Hematopoietic multipotent progenitor cell treated with erythropoietin and hydrocortisone succinate and interleukin-3 and kit ligand, for 8 days (in vitro differentiated cells): ENCODE measurements at regions not wholly inside any gene's neighbourhood (a gene's known extent, or its start where the extent isn't known, plus 50 kb on each side); places are given as distances from the start of the nearest gene placed in this dataset.
A peak's percentile ranks its signal among the peaks of the same experiment; 100 is the strongest.

Source experiments
- DNase-seq: peaks from one replicate; pipeline ENCODE4 v3.0.0-alpha.2; 2015

DNA sequence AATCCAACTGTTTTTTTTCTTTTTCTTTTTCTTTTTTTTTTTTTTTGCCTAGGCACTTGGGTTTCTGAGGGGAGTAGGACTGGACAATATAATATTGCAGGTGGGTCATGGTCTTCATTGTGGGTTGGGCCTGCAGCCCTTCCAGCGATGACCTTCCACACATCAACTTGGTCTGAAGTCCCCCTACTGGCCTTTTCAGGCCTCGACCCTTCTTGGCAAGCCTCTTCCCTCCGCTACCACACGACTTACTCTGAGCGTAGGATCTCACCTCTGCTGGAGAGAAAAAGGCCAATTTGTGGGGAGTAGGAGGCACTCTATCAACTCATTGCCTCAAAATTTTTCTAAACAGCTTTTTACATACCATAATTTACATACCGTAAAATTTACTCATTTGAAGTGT is 51.1 kb upstream of the GRIK3 start:
- no peak for DNase-seq

DNA sequence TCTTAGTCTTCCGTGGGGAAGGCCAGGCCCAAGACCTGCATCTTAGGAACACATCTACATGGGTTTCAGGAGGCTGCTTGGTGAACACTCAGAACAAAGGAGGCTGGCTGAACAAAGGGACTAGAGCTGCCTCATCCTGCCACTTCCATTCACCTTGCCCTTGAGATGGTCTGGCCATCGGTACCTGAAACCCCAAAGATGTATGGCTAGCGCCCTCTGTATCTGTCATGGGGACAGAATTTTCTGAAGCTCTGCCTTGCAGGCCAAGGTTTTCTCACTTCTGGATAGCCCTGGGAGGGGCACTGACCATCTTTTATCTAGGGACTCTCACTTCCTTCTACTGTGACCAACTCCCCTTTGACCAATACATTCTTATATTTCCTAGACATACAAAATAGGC is 55.4 kb upstream of the GRIK3 start:
- no peak for DNase-seq

GRCh38 chr1:37090671-37091070 is 56.4 kb upstream of the GRIK3 start:
- DNase-seq = no peak

DNA sequence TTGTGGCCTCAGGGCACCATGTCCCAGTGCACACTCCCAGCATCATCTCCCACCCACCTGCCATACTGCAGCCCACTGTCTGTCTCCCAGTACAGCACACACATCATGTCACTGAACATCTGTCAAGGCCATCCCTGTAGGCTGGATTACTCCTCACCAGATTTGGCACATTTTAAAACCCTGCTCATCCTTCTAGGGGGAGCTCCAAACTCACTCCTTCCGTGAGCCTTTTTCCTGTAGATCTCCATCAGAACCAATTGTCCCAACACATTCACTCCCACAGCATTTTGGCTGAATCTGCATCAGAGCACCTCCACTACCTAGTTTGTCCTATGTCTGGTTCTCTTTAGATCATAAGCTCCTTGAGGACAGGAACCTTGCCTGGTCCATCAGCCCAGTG is 58.6 kb upstream of the GRIK3 start:
- no peak for DNase-seq

GRCh38 chr1:37094302-37094701 is 60.0 kb upstream of the GRIK3 start:
- no peak for DNase-seq

DNA sequence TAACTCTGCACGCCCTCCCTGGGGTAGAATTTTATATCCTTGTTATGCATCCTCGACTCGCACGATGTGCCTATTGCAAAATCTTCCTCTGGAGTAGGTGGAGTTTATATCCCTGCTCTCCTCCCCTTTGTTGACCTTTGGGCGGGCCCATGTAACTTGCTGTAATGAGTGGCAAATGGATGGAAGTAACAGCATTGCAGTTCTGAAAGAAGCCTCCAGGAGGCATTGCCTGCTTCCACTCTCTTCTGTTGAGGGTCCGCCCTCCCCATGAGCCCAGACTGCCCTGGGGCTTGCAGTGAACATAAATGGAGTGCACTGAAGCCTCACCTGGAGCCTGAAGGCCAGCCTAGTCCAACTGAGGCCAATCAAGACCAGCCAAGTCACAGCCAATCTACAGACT is 62.2 kb upstream of the GRIK3 start:
- peak; percentile 27 for DNase-seq

- no peak for DNase-seq
These were observed 63.4 kb upstream of the GRIK3 start for GRCh38 chr1:37097731-37098130.

DNA sequence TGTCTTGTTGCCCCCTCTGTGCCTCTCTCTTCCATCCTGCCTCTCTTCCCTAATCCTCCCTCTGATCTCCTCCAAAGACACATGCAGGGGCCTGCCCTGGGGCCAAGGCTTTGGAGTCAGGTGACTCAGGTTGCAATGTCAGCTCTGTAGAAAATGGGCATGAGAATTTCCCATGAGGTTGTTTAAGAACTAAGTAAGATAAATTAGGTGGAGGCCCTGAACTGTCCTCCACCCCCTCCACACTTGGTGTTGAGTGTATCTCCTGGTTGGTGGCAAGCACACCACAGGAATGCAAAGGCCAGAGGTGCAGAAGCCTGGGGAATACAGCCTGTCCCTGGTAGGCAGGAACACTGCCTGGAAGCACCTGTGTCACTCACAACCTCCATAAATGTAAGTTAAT is 63.9 kb upstream of the GRIK3 start:
- DNase-seq = no peak

GRCh38 chr1:37100310-37100709 is 66.0 kb upstream of the GRIK3 start:
- DNase-seq = no peak

GRCh38 chr1:37102656-37103382 is 68.5 kb upstream of the GRIK3 start:
- DNase-seq = no peak

- no peak for DNase-seq
These were observed 71.6 kb upstream of the GRIK3 start for GRCh38 chr1:37105911-37106310.

- no peak for DNase-seq
These were observed 73.0 kb upstream of the GRIK3 start for GRCh38 chr1:37107153-37107907.

GRCh38 chr1:37108596-37109188 is 74.4 kb upstream of the GRIK3 start:
- no peak for DNase-seq

GRCh38 chr1:37112430-37112829 is 78.1 kb upstream of the GRIK3 start:
- no peak for DNase-seq

DNA sequence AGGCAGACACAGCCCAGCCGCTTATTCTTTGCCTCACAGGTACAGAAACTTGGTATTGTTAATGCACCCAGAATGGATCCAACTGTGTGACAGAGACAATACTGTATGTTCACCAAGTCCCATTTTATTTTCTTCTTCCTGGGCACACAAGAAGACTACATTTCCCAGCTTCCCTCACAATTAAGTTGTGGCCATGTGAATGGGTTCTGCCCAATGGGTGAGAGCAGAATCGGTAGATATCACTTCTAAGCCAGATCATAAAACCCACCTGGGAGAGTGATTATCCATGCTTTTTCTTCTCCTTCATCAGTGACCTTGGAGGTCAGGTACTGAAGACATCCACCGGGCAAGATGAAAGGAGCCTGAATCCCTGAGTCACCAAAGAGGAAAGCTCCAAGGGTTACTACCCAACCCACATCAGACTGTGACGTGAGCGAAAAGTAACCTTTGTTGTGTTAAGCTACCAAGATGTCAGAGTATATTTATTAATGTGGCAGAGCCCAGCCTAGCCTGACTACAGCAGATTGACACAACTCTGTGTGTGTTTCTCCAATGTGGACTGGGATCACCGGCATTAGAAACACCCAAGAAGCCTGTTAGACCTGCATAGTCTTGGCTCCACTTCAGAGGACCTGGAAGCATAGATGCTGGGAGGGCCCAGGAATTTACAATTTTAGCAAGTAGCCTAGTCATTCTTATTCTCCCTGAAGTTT is 79.1 kb upstream of the GRIK3 start:
- DNase-seq = no peak

DNA sequence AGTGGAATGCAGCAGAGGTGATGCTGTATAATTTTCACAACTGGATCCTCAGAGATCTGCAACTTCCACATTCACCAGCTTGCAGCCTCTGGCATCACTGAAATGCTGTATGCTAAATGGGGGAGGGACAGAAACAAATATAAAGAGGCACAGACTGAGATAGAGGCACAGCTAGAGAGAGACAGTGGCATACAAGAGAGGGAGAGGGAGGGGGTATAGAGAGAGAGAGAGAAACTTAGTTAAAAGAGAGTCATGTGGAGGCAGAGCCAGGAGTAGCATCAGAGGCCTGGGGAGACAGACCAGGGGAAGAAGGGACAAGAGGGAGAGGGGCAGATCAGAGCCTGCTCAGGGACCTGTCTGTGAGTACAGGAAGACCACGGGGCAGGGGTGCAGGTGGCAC is 84.5 kb upstream of the GRIK3 start:
- DNase-seq = no peak

DNA sequence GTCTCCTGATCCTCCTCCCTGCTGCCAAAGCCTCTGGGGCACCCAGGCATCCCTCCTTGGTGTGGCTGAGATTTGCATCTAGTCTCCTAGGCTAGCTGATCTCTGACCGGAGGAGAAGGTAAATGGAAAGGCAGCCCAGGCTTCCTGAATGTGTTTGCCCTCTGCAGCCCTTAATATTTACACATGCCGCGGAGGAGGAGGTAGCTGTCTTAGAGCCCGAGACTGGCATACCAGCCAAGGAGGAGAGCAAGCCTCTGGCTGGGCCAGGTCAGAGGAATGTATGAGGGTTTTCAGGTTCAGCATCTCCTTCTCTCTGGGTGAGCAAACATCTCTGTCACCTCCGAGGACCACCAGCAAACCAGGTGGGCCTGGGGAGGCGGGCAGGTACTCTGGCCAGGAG is 86.0 kb upstream of the GRIK3 start:
- no peak for DNase-seq

GRCh38 chr1:37123276-37124115 is 89.2 kb upstream of the GRIK3 start:
- no peak for DNase-seq

- no peak for DNase-seq
These were observed 90.2 kb upstream of the GRIK3 start for GRCh38 chr1:37124501-37124900.

DNA sequence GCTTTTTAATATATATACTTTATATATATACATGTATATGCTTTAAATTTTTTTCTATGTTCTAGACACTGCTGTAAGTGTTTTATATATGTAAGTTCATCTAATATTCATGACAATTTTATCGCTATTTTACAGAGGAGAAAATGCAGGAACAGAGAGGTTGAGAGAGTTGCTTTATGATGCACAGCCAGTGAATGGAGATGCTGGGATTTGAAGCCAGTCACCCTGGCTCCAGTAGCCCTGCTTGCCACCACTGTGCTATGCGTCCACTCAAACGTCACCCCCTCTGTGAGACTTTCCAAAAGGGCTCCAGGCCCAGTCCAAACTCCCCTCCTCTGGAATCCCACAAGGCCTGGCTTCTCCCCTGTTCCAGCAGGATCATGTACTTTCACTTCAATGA is 91.0 kb upstream of the GRIK3 start:
- DNase-seq = no peak

GRCh38 chr1:37127254-37127748 is 93.0 kb upstream of the GRIK3 start:
- no peak for DNase-seq

DNA sequence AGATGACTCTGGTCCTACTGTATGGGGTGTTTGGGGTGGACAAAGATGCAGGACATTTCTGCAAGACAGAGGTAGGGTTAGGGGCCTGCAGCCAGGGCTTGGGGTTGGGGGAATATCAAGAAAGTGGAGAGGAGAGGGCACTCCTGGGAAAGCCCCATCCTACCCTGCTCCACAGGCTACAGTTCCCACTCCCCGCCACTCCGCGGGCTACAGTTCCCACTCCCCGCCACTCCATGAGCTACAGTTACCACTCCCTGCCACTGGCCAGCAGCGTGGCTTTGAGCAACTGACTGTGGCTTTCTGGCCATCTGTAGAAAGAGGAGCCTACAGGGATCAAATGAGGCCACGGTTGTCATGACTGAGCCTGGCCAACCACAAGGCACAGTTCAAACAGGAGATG is 93.8 kb upstream of the GRIK3 start:
- DNase-seq = no peak
